Hypothalamus (tissue), 51 donors: ENCODE measurements at regions not wholly inside any gene's neighbourhood (a gene's known extent, or its start where the extent isn't known, plus 50 kb on each side); places are given as distances from the start of the nearest gene placed in this dataset.

ENCODE experiments used
- DNase-seq, 51 donors: peaks; one replicate each; lab custom pipeline; 2025; lab: John Stamatoyannopoulos, UW

- DNase-seq: no peak
Observed at GRCh38 chr1:83596331-83596730, 402.6 kb downstream of the TTLL7 start.

DNA sequence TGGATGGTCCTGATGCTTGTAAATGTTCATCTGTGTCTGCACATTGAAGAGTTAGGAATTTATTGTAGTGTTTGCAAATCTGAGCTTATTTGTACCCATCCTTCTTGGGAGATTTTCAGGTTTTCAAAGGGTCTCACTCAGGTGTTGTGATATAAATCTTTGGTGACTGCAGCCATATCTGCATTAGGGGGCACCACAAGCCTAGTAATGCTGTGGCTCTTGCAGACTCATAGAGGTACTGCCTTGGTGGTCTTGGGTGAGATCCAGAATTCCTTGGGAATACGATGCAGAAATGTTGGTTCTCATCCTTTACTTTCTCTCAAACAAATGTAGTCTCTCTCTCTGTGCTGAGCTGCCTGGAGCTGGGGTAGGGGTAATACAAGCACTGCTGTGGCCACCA, 405.9 kb downstream of the TTLL7 start:
- DNase-seq: no peak

DNA sequence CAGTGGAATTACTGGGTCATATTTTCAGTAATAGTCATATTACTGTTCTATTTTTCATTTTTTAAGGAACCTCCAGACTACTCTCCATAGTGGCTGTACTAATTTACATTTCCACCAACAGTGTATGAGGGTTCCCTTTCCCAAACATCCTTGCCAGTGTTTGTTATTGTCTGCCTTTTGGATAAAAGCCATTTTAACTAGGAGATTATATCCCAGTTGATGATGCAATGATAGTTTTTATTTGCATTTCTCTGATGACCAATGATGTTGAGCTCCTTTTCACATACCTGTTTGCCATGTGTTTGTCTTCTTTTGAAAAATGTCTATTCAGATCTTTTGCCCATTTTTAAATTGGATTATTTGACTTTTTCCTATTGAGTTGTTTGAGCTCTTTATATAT, 410.8 kb downstream of the TTLL7 start:
- no peak for DNase-seq

- peak in 6 of 51 donors; percentile 1 to 16 (median 3) for DNase-seq
Observed at GRCh38 chr1:83583351-83584014, 415.4 kb downstream of the TTLL7 start.

GRCh38 chr1:83581747-83582146, 417.2 kb downstream of the TTLL7 start:
- no peak for DNase-seq

- no peak for DNase-seq
Observed at GRCh38 chr1:83574791-83575190, 424.1 kb downstream of the TTLL7 start.

- no peak for DNase-seq
Observed at GRCh38 chr1:83573776-83574175, 425.2 kb downstream of the TTLL7 start.

- no peak for DNase-seq
Observed at GRCh38 chr1:83571536-83571935, 427.4 kb downstream of the TTLL7 start.

GRCh38 chr1:83561346-83561745, 437.6 kb downstream of the TTLL7 start:
- no peak for DNase-seq

GRCh38 chr1:83559129-83559840, 439.6 kb downstream of the TTLL7 start:
- no peak for DNase-seq

DNA sequence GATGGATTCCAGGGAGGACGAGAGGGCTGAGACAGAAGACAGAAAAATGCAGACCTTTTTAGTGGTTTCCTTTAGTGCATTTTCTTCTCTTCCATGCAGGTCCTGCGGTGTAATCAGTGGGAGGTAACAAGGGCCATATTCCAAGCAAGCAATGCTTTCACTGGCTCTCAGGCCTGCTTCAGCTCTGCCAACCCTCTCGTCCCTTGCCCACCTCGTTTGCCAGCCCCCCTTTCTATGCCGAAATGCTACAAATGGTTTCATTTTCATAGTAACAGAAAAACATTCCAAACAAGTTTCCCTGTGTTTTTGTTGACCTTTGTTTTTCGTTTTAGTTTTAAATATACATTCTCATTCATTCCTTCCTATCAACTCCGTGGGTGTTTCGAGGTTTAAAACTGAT, 443.1 kb downstream of the TTLL7 start:
- DNase-seq: no peak

DNA sequence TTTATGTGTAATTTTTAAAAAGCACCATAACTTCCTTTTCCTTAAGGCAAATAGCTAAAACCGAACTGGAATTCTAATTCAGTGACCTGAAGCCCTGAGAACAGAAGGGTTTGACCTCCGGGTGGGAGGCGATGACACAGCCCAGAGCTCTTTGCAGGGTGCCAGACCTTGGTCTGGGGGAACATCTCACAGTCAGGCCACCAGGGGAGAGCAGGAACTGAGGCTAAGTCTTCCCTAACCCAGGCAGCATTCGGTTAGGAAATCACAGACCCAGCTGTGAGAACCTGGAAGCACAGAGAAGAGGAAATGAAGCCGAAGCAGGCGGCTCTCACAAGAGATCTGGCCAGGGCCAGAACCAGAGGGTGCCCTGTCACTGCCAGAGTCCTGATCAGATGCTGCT, 444.8 kb downstream of the TTLL7 start:
- peak in 1 of 51 donors; percentile 1 for DNase-seq

DNA sequence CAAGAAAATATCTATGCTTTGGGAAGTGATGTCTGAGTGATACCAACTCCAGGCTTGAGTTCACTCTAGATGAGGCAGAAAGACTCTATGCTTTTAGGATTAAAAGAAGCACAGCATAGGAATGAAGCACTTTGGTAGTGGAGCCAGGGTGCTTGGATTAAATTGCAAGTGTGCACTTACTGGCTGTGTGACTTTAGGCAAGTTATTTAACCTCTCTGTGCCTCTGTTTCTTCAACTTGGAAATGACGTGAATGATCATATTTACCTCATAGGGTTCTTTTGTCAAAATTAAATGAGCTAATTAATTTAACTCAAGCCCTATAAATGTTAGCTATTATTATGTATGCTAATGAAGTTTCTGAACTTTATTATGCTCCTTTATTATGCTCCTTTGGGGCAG, 446.1 kb downstream of the TTLL7 start:
- no peak for DNase-seq

GRCh38 chr1:83548311-83548710, 450.6 kb downstream of the TTLL7 start:
- no peak for DNase-seq

GRCh38 chr1:83547901-83548300, 451.0 kb downstream of the TTLL7 start:
- DNase-seq: no peak

GRCh38 chr1:83546874-83547273, 452.1 kb downstream of the TTLL7 start:
- DNase-seq: no peak

GRCh38 chr1:83545066-83545862, 453.7 kb downstream of the TTLL7 start:
- no peak for DNase-seq

DNA sequence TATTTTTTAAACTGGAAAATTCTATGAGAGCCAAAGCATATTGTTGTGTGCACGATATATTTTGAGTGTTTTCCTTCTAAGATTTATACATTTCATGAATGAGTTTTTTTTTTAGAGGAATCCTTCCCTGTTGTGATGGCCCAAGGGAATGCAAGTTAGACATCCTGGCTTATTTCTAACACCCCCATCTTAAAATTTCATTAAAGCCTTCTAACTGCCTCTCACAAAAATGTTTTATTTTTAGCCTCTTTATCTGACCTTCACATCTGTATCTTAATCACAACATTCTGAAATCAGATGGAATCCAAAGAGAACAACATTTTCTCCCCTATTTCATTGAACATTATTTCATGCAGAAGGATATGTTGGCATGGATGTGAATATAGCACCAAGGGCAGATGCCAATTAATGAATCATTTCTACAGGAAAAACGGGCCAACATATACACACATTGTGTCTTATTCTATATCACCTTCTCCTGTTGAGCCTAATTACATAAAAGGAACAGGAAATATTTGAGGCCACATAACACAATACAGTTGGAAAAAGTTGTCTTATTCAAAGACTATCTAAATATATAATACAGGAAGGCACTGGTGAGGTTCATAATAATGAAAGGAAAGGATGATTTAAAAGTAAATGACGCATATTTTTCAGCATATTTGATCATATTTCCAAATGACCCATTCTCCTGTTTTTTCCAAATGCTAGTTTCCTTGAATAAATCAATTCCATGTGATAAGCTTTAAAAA, 455.5 kb downstream of the TTLL7 start:
- no peak for DNase-seq

DNA sequence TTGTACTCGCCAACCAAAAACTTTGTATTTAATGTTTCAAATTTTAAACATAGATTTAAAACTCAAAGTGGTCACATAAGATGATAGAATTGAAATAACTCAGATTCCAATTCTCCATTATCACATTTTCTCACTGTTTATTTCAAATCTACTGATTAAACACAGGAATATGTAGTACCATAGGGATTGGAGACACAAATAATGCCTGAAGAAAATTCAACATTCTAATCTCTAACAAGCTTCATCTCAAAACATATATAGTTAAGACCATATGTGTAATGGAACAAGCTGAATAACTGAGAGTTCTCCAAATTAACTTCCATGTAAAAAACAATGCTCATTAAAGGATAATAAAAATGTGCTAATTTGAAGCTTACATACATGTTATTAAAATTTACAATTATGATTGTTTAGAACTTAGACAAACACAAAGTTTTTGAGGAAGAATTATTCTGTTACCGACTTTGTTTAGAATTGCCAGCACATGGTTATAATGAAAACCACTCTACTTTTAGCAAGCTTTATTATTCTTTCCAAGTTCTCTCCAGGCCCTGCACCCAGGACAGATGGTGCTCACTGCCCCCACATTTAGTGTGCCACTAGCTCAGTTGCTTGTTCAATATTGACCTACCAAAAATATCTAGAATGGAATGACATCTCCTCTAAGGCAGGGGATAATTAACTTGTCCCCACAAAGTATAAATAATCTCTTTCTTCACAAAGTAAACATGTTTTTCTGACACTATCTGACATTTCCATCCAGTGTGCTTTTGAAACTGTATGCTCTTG, 467.2 kb downstream of the TTLL7 start:
- no peak for DNase-seq

- DNase-seq: no peak
Observed at GRCh38 chr1:83530506-83530905, 468.4 kb downstream of the TTLL7 start.
